Transverse colon (tissue), 3 donors: ENCODE measurements at regions not wholly inside any gene's neighbourhood (a gene's known extent, or its start where the extent isn't known, plus 50 kb on each side); places are given as distances from the start of the nearest gene placed in this dataset.

ENCODE experiments used
- POLR2A ChIP-seq: fragments of 450-650 bp; IDR thresholded peaks from one replicate; pipeline ENCODE4 v1.6.1; 2016; ENCODE audit warnings: antibody characterized with exemption, mild to moderate bottlenecking, moderate library complexity
- TF ChIP-seq, protein P1 (sequence below), 5 experiments: fragments of 200-600 bp in 3 of 5; fragments of 450-650 bp in 2 of 5; sonication (generic) in 3 of 5; IDR thresholded peaks; 1 replicate in 2 of 5; 2 replicates in 3 of 5; pipeline ENCODE4 v1.5.1; 2016 to 2017; ENCODE audit warnings: antibody characterized with exemption in 5 of 5, inconsistent platforms in 3 of 5, mild to moderate bottlenecking in 2 of 5, moderate library complexity in 1 of 5

DNA sequence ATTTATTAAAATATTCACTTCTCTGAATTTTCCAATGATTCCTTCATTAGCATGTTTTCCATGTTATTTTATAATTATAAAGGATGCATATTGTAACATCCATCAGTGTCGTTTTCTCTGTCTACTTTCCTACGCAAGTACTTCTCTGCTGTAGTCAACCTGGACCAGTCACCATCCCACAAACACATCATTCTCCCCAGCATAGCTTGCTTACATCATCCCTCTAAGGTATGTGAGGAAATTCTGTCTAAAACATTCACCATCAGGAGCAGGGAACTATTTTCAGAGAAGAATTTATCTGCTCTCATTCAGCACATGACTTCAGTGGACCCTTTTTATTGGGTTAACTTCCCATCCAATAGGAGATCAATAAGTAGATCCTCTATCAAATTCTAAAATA is 806.1 kb upstream of the ARGLU1 start:
- TF ChIP-seq, protein P1, sequence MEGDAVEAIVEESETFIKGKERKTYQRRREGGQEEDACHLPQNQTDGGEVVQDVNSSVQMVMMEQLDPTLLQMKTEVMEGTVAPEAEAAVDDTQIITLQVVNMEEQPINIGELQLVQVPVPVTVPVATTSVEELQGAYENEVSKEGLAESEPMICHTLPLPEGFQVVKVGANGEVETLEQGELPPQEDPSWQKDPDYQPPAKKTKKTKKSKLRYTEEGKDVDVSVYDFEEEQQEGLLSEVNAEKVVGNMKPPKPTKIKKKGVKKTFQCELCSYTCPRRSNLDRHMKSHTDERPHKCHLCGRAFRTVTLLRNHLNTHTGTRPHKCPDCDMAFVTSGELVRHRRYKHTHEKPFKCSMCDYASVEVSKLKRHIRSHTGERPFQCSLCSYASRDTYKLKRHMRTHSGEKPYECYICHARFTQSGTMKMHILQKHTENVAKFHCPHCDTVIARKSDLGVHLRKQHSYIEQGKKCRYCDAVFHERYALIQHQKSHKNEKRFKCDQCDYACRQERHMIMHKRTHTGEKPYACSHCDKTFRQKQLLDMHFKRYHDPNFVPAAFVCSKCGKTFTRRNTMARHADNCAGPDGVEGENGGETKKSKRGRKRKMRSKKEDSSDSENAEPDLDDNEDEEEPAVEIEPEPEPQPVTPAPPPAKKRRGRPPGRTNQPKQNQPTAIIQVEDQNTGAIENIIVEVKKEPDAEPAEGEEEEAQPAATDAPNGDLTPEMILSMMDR (IDR thresholded peaks at IDR 0.05): no peak
- TF ChIP-seq POLR2A: no peak
